ENCODE measurements at regions not wholly inside any gene's neighbourhood (a gene's known extent, or its start where the extent isn't known, plus 50 kb on each side); places are given as distances from the start of the nearest gene placed in this dataset.
"Not testable (repeated sequence)": the region's sequence is repeated elsewhere in the genome, so short reads cannot be mapped to it uniquely, and the experiment has no call there.

GRCh38 chr16:29232160-29232705 is 174.3 kb downstream of the NPIPB11 start:
- DNase-seq = not testable (repeated sequence)

GRCh38 chr16:29231244-29231643 is 175.3 kb downstream of the NPIPB11 start:
- no peak for DNase-seq

DNA sequence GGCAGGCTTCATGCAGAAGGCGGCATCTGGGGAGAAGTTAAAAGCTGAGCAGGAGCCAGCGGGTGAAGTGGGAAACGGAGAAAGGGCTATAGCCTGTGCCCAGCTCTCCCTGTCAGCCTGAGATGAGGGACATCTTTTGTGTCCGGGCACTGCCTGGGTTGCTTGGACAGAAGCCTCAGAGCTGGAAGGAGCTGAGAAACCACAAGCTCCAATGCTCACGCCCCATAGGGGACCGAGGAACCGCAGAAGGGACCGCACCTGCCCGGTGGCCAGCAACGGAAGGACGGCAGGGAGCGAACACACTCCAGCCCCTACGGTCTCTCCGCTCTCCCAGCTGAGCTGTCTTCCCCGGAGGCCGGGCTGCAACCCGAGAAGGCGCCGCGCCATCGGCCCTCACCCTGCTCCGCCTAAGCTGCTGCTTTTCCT is 175.8 kb downstream of the NPIPB11 start:
- DNase-seq = no peak

- not testable (repeated sequence) for DNase-seq
Observed at GRCh38 chr16:29230006-29230668, 176.4 kb downstream of the NPIPB11 start.

GRCh38 chr16:29229616-29230005 is 176.9 kb downstream of the NPIPB11 start:
- not testable (repeated sequence) for DNase-seq

DNA sequence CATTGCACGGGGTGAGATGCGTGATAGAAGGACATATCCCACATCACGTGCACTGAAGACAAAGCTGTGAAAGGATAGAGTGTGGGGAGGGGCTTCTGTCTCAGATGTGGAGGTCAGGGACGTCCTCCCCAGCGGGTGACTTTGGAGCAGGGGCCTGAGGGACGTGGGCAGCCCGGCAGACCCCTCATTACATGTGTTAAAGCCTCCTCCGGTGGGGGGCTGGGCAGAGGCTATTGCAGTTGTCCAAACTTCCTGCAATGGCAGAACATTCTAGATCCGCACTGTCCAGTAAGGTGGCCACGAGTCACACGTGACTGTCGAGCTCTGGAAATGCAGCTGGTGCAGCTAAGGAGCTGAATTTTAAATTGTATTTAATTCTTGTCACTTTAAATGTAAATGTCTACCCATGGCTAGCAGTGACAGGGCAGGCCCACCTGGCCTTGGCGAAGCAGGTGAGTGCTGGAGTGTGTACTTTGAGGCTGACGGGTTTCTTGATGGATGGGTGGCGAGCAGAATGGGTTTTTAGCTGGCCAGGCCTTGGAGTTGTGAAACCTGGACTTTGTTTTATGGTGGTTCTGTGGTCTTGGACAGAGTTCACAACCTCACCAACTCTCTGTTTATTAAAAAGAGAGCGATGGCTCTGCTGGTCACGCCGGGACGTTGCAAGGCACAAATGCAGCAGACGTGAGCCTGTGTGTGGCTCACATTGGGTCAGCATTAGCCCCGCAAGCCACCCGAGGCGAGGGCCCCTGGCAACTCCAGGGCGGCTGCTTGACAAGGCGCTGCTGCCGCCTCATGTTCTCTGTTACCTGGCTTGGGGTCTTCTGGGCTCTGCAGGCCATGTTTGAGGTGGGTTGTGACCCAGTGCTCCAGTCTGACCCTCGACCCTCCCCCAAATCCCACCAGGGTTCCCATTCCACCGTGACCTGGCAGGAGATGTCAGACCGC is 177.6 kb downstream of the NPIPB11 start:
- DNase-seq = not testable (repeated sequence)

DNA sequence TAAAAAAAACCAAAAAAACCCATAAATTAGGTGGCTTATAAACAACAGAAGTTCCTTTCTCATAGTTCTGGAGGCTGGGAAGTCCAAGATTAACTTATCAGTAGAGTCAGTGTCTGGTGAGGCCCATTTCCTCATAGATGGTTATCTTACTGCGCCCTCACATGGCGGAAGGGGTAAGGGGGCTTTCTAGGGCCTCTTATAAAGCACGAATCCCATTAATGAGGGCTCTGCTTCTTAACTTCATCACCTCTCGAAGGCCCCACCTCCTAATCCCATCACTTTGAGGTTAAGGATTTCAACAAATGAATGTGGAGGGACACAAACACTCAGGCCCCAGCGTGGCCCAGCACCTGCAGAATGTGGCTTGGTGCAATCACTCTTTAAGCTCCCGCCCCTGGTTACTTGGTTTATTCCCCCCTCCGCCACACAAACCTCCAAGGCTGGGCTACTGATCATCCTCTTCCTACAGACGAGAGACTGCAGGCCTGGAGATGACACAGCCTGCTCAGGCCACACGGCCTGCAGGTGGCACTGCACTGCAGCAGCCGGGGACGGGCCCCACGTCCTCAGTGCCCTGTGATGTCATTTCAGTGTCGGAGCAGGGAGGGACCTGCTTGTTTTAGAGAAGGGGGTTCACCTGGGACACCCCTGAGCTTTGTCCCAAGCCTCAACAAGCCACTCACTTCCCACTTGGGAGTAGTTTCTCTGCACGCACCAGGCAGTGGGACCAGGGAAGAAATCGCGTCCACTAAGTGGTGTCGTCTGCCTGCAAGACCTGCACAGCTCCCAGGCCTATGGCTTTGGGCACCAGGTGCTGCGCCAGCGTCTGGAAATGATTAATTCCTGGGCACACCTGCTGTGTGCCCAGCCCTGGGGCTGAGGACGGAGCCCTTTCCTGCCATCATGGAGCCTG is 178.5 kb downstream of the NPIPB11 start:
- DNase-seq = peak; percentile 28

- no peak for DNase-seq
Observed at GRCh38 chr16:29226782-29227181, 179.7 kb downstream of the NPIPB11 start.

DNA sequence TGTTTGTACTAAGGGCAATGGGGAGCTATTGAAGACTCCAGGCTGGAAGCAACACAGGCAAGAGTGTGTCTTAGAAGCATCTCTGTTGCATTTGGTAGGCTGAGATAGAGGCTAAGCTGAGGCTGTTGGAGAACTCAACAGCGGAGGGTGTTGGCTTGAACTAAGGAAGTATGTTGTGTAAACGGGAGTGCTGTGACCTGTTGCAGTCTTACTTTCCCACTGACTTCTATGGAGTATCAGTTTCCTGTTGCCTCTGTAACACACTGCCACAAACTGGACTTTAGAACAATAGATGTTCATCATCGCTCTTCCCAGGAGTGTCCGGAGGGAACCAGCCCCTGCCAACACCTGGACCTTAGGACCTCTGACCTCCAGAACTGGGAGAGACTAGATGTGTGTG is 181.8 kb downstream of the NPIPB11 start:
- DNase-seq = not testable (repeated sequence)

GRCh38 chr16:29222615-29223014 is 183.9 kb downstream of the NPIPB11 start:
- DNase-seq = not testable (repeated sequence)

DNA sequence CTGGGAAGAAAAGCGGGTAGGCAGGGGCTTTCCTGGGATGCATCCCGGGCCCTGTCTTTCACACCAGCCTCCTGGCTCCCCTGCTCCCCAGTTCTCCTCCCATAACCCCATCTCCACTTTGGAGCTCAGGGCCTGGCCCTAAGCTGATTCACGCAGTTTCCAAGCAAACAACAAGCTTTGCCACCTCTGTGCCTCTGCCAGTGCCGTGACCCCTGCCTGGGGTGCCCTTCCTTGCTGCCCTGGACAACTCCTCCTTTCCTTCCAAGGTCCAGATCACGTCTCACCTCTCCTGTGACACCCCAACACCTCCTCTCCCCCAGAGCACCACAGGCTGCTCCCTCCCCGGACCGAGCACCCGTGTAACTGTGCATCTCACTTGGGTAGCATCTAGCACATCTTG is 184.5 kb downstream of the NPIPB11 start:
- not testable (repeated sequence) for DNase-seq

- not testable (repeated sequence) for DNase-seq
Observed at GRCh38 chr16:29221281-29221955, 185.1 kb downstream of the NPIPB11 start.

DNA sequence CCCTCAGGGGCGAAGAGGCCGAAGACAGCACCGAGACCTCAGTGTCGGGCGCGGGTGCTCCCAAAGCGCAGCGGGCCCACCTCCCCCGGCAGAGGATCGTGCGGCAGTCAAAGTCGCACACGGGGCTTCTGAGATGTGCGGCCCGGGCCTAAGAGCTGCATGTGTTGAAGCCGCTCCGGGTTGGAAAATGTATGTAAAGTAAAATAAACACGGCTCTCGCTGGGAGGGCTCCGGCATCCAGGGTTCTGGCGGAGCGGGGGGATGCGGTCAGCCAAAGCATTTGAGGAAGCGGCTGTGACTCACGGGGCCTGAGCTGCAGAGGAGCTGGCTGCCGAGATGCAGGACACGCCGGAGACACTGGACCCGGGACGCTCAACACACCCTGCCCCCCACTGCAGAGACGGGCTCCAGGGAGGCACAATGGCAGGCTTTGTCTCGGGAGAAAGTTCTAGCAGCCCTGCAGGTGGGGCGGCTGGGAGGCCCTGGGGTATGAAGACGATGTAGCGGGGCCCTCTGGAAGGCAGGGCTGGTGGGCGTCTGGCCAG is 185.8 kb downstream of the NPIPB11 start:
- DNase-seq = not testable (repeated sequence)

DNA sequence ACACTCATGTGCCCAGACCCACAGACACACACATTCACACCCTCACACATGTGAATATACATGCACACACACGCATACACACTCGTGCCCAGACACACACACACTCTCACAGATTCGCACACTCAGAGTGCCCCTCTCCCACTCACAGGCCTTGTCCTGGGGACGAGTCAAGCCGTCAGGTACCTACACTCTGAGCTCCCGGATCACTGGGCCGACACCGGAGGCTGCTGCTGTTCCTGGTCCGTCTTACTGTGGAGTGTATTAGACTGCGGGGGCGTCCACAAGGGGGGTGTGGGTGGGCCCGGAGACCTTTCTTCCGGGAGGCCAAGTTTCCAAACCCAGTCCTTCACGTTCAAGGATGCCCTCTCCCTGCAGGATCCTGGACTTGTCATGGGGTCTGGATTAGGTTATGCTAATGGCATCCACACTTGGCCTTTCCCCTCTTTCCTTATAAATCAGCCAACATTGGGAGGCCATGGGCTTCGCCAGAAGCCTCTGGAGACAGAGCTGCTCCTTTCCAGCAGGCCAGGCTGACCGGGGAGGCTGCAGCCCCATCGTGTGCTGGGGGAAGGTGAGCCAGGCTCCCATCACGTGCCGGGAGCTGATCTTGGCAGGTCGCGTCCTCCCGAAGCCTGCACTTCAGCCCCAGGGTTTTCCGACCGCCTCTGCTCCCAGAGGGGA is 186.4 kb downstream of the NPIPB11 start:
- DNase-seq = not testable (repeated sequence)

DNA sequence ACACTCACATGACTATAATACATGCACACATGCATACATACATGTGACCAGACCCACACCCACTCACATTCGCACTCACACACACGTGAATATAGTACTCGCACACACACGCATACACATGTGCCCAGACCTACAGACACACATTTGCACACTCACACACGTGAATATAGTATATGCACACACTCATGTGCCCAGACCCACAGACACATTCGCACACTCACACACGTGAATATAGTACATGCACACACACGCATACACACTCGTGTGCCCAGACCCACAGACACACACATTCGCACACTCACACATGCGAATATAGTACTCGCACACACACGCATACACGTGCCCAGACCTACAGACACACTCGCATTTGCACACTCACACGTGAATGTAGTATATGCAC is 186.9 kb downstream of the NPIPB11 start:
- not testable (repeated sequence) for DNase-seq

DNA sequence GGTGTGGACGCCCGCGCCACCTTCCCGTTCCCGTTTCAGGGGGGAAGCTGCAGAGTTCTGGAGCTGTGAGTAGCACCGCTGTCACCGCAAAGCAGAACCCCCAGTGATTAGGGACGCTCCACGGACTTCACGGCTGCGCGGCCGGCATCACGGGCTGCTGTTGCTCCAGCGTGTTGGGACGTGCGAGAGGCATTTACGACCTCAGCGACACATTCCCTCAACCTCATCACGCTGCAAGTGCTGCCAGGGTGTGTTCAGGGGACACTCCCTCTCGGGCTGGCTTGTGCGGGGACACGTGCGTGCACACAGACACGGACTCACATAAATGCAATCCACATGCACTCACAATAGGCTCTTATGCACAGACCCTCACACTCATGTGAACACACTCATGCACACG is 187.9 kb downstream of the NPIPB11 start:
- DNase-seq = not testable (repeated sequence)

- not testable (repeated sequence) for DNase-seq
Observed at GRCh38 chr16:29218171-29218570, 188.3 kb downstream of the NPIPB11 start.

DNA sequence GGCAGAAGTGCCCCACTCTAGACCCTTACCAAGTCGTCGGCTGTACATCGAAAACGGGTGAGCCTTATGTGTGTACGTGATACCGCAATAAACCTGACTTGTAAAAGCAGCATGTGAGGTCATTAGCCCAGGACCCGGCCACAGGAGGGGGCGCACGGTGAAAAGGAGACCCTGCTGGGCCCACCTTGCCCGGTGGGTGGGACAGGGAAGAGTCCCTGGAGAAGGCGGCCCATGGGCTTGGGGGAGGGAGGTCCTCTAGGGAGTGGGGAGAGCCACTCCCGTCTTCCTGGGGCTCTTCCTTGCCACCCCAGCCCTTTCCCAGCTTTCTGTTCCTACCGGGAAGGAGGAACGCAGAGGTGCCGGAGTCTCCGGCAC is 188.8 kb downstream of the NPIPB11 start:
- DNase-seq = not testable (repeated sequence)

DNA sequence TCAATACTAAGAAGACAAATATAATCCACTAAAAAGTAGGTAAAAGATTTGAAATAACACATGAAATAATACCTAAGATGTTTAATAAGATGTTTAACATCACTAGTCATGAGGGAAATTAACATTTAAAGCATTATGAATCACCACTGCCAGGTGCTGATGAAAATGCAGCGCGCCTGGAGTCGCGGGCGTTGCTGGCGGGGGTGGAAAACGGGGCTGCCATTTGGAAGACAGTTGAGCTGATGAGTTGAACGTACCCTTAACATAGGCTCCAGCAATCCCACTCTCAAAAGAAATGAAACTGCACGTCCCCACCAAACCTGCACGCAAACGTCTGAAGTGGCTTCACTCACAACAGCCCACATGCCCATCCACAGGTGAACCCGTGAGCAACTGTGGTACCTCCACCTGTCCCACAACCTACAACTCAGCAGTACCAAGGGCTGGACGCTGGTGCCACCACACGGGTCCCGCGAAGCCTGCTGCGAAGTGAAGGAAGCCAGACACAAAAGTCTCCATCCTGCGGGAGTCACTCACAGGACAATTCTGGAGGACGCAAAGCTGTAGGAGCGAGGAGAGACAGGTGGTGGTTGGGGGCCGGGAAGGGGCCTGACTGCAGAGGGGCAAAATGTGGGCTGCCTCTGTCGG is 189.3 kb downstream of the NPIPB11 start:
- DNase-seq = not testable (repeated sequence)

DNA sequence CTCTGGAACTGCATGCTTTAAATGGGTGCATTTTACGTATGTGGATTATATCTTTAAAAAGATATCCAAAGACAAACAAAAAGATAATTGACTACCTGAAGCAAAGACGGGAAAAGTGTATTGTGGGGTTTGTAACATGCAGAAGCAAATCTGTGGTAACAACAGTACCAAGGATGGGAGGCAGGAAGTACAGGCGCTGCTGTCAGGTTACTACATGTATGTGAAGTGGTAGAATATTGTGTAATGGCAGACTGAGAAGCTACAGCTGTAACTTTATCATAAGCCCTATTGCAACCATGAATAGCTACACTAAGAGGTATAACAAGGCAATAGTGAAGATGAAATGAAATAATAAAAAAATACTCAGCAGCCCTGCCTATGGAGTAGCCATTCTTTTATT is 192.7 kb downstream of the NPIPB11 start:
- DNase-seq = not testable (repeated sequence)

Measured in midbrain (tissue), 1 donor.